HL-60 (cell line): ENCODE measurements at regions not wholly inside any gene's neighbourhood (a gene's known extent, or its start where the extent isn't known, plus 50 kb on each side); places are given as distances from the start of the nearest gene placed in this dataset.

Experiments
- DNase-seq, 2 experiments: peaks; one replicate each; pipeline ENCODE4 v3.0.0-alpha.2; 2010 to 2020; ENCODE audit warnings: low read depth in 1 of 2, low spot score in 1 of 2
- H3K27ac ChIP-seq: fragments of 250-450 bp; sonication (Bioruptor Pico); replicated peaks from 2 replicates; pipeline ENCODE4 v1.5.1; 2020; ENCODE audit warnings: mild to moderate bottlenecking, moderate library complexity
- H3K27me3 ChIP-seq: fragments of 250-450 bp; sonication (Bioruptor Pico); 2 replicates; pipeline ENCODE4 v1.5.1; 2021; ENCODE audit warnings: mild to moderate bottlenecking, moderate library complexity; ENCODE audit not compliant: insufficient read depth, poor library complexity, severe bottlenecking
- H3K4me3 ChIP-seq: replicated peaks from 2 replicates; pipeline ENCODE4 v1.5.1; 2011; ENCODE audit warnings: mild to moderate bottlenecking, control low read depth, low read length; ENCODE audit not compliant: insufficient read depth
- CTCF ChIP-seq: IDR thresholded peaks from one replicate; pipeline ENCODE4 v1.5.1; 2011; ENCODE audit warnings: low read length, control low read depth, inconsistent platforms; ENCODE audit not compliant: insufficient read depth
- GABPA ChIP-seq: IDR thresholded peaks from 2 replicates; pipeline ENCODE4 v1.6.1; 2012; ENCODE audit warnings: low read depth
- POLR2AphosphoS5 ChIP-seq: IDR thresholded peaks from 2 replicates; pipeline ENCODE4 v1.6.1; 2012; ENCODE audit warnings: low read depth
- REST ChIP-seq: IDR thresholded peaks from 2 replicates; pipeline ENCODE4 v1.6.1; 2012; ENCODE audit warnings: low read depth; ENCODE audit not compliant: insufficient replicate concordance
- SPI1 ChIP-seq: IDR thresholded peaks from 2 replicates; pipeline ENCODE4 v1.6.1; 2012; ENCODE audit warnings: low read depth, mild to moderate bottlenecking, borderline replicate concordance

GRCh38 chr15:77722759-77723460, 90.2 kb upstream of the LINGO1 start:
- TF ChIP-seq POLR2AphosphoS5 (no peak), CTCF (no peak), REST (no peak), SPI1 (no peak), GABPA (no peak)

GRCh38 chr15:77721963-77722362, 89.3 kb upstream of the LINGO1 start:
- H3K27me3 ChIP-seq: no peaks in the 10 kb centered on the region
- no peak overlapping the region for H3K27ac ChIP-seq
- DNase-seq: no peak
- no peak for TF ChIP-seq CTCF
- no peak for TF ChIP-seq REST
- TF ChIP-seq GABPA: no peak
- TF ChIP-seq POLR2AphosphoS5: no peak
- no peak for TF ChIP-seq SPI1
- no peak overlapping the region for H3K4me3 ChIP-seq

More at GRCh38 chr15:77722759-77723460, 90.2 kb upstream of the LINGO1 start:
- Histone ChIP-seq H3K27me3 (no peaks in the 10 kb centered on the region), H3K27ac (no peak overlapping the region), H3K4me3 (no peak overlapping the region)
- DNase-seq: no peak

- no peaks in the 10 kb centered on the region for H3K27me3 ChIP-seq
- no peak for DNase-seq
- TF ChIP-seq REST (no peak), POLR2AphosphoS5 (no peak), GABPA (no peak)
Observed at GRCh38 chr15:77720655-77721054, 87.9 kb upstream of the LINGO1 start.

More at GRCh38 chr15:77720655-77721054, 87.9 kb upstream of the LINGO1 start:
- Histone ChIP-seq H3K4me3 (no peak overlapping the region), H3K27ac (no peak overlapping the region)
